Testis (tissue), 2 donors: ENCODE measurements at regions not wholly inside any gene's neighbourhood (a gene's known extent, or its start where the extent isn't known, plus 50 kb on each side); places are given as distances from the start of the nearest gene placed in this dataset.

Source experiments
- POLR2A ChIP-seq: fragments of 450-650 bp; IDR thresholded peaks from one replicate; pipeline ENCODE4 v1.6.1; 2017; ENCODE audit warnings: antibody characterized with exemption, mild to moderate bottlenecking, moderate library complexity
- TF ChIP-seq, protein P1 (sequence below), 3 experiments: fragments of 450-650 bp in 2 of 3; fragments of 200-600 bp in 1 of 3; sonication (generic) in 1 of 3; IDR thresholded peaks; one replicate each; pipeline ENCODE4 v1.5.1; 2016 to 2019; ENCODE audit warnings: antibody characterized with exemption in 3 of 3, mild to moderate bottlenecking in 2 of 3, moderate library complexity in 1 of 3

DNA sequence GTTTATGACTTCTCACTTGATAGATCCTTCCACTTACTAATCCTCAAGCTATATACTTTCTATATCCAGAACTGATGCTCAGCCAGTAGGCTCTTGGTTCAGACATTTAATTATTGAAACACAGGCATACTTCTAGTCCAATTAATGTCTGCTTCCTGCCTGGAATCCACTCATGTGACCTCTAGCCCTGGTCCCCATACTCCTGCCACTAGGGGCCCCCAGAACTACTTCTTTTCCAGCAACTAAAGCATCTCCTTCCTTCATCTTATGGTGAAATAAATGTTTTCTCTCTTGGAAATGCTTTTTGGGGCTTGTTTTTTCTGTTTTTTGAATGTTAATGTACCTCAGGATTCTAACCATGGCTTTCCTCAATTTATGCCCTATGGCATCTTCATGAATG is 527.6 kb downstream of the SATB2 start:
- TF ChIP-seq, protein P1, sequence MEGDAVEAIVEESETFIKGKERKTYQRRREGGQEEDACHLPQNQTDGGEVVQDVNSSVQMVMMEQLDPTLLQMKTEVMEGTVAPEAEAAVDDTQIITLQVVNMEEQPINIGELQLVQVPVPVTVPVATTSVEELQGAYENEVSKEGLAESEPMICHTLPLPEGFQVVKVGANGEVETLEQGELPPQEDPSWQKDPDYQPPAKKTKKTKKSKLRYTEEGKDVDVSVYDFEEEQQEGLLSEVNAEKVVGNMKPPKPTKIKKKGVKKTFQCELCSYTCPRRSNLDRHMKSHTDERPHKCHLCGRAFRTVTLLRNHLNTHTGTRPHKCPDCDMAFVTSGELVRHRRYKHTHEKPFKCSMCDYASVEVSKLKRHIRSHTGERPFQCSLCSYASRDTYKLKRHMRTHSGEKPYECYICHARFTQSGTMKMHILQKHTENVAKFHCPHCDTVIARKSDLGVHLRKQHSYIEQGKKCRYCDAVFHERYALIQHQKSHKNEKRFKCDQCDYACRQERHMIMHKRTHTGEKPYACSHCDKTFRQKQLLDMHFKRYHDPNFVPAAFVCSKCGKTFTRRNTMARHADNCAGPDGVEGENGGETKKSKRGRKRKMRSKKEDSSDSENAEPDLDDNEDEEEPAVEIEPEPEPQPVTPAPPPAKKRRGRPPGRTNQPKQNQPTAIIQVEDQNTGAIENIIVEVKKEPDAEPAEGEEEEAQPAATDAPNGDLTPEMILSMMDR (IDR thresholded peaks at IDR 0.05): no peak
- TF ChIP-seq POLR2A: no peak
